Middle frontal gyrus (tissue), 1 donor: ENCODE measurements at regions not wholly inside any gene's neighbourhood (a gene's known extent, or its start where the extent isn't known, plus 50 kb on each side); places are given as distances from the start of the nearest gene placed in this dataset.
"Not testable (repeated sequence)": the region's sequence is repeated elsewhere in the genome, so short reads cannot be mapped to it uniquely, and the experiment has no call there.

Experiments used
- DNase-seq: peaks from one replicate; pipeline ENCODE4 v3.0.0-alpha.2; 2015; ENCODE audit warnings: low spot score; ENCODE audit errors: extremely low spot score

DNA sequence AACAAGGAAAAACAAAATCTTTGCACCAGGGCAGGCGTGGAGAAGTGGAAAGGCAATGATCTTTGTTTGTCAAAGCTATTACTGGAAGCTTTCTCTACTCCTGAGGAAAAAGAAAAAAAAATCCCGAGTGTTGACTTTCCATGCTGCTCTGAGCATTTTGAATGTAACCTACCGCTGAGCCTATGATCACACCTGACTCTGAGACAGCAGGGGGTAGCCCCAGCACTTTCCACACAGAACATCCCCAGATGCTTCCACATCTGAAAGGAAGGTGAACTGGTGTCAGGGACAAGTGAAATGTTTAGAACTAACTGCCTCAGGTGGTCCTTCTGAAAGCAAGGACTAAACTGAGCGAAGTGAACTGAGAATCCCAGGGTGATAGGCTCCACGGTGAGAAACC, 1315.1 kb upstream of the DDX18 start:
- no peak for DNase-seq

DNA sequence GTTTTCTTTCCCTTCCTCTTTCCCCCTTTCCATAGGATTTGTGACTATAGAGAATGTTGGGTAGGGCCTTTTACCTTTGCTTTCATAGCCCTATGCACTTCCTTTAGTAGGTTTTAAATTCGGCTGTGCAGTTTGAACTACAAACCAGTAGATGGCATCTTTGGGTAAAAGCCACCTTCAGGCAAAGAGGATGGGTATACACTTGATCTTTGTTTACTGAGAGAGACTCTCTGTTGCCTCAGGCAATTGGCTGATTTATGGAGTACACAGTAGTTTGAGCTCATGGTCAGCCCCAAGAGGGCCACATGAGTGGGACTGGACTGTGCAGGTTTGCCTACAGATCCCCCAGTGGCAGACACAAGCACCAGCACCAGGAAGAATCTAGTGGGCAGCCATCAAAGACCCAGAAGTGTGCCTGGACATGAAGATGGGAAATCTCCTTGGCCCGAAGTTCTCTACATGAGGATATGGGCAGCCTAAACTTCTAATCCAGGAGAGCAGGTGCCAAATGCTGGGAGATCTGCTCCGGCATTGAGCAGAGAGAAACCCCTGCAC, 1304.3 kb upstream of the DDX18 start:
- no peak for DNase-seq

DNA sequence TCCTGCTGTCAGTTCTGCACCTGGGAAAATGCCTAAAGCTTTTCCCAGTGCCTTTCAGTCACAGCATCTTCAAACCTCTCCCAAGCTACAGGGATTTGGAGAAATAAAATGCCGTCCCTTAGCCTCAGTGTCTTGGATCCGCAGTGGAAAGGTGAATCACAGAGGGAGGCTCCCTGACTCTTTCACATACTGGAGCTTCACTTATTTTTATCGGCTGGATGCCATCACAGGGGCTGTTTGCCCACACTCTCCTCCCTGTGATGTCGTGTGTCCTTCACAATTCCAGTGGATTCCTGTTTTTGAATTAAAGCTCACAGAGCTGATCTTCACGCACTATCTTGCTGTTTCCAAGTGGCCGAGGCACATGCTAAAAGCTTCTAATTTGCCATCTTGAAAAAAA, 1303.1 kb upstream of the DDX18 start:
- DNase-seq = no peak

DNA sequence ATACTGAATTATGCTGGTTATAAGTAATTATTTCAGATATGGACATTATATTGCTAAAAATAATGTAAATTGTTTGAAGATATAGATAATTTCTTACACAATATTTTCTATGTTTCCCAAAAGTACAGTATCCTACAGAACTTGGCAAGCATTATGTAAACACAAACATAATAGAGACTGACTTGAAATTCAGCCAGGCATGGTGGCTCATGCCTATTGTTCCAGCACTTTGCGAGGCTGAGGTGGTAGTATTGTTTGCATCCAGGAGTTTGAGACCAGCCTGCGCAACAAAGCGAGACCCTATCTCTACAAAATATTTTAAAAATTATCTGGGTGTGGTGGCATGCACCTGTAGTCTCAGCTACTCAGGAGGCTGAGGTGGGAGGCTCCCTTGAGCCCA, 1300.5 kb upstream of the DDX18 start:
- no peak for DNase-seq

DNA sequence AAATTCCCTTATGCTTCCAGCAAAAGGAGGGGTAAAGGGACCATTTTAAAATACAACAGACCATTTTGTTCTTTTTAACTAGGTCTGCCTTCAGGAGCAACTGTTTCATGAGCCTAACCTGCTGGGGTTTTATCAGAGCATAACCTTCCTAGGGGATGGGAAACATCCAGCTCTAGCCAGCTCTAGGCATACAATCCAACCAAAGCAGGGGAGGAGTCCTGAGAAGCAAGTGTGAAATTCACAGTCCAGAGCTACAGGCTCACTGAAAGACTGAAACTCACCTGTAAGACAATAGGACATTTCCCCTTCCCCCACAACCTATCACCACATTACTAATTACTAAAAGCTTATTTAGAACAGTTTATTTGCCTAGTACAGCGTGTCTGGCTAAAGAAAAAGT, 1296.6 kb upstream of the DDX18 start:
- no peak for DNase-seq

DNA sequence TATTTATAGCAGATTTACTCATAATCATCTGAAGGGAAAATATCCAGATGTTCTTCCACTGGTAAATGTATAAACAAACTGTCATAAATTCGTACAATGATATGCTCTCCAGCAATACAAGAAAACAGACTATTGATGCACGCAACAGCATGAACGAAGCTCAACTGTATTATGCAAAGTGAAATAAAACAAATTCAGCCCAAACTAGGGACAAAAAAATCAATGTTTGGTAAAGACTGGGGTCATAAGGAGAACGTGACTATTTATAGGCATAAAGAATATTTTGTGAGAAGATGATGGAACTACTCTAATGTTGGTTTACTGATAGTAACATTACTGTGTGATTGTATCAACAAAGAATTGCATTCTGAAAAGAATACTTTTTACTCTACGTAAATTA, 1276.7 kb upstream of the DDX18 start:
- no peak for DNase-seq

DNA sequence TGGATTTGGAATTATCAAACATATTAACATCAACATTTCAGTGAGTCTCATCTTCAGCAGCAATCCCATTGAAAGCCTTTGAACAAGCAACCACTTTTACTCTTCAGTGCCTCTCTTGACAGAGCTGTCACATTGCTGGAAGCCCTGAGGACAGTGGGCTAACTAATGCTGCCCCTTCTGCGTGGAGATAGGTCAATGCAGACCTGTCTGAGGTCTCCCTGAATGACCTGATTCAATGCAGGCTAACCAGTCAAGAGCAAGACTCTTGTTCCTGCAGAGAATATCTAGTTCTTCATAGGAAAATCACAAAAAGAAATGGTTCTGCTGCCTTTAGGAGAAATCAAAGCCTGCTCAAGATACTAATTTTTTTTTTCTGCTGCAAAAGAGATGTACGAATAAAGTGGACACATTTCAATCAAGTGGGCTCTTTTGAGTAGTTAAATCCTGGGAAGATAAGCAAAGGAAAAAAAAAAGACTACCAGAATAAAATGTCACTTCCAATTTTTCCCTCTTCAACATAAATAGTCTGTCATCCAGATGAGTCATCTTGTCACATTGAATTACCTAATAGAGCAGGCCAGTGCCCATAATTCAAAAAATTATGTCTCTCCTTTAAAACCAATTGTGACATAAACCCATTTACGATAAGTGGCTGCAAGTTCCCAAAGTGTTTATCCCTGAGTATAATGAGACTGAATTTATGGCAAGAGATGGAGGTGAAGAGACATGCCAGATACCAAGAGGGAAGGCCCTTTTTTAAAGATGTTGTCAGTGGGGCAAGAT, 1269.0 kb upstream of the DDX18 start:
- no peak for DNase-seq

DNA sequence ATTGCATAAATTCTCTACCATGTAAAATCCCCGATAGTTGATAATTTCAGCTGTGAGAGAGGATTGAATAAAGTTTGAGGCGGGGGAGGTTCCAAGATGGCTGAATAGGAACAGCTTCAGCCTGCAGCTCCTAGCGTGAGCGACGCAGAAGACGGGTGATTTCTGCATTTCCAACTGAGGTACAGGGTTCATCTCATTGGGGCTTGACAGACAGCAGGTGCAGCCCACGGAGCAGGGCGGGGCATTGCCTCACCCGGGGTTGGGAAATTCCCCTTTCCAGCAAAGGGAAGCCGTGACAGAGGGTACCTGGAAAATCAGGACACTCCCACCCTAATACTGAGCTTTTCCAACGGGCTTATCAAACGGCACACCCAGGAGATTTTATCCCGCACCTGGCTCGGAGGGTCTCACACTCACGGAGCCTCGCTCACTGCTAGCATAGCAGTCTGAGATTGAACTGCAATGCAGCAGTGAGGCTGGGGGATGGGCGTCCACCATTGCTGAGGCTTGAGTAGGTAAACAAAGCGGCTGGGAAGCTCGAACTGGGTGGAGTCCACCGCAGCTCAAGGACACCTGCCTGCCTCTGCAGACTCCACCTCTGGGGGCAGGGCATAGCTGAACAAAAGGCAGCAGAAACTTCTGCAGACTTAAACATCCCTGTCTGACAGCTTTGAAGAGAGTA, 1261.6 kb upstream of the DDX18 start:
- DNase-seq = not testable (repeated sequence)

DNA sequence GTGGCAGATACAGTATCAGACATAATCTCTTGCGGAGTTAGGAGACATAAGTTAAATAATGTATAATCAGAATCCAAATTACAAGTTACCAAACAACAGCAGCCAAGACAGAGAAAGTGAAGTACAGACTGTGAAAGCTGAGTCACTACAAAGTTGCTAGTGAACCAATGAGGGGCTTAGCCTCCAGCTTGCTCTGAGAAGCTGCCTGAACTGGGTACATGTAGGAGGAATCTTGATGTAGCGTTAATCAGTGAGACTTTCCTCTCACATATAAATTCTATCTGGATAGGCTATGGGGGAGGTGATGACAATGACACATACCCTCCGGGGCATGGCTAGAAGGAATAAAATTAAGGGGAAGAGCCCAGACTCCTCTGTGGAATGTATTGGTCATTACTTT, 1234.3 kb upstream of the DDX18 start:
- DNase-seq = no peak

DNA sequence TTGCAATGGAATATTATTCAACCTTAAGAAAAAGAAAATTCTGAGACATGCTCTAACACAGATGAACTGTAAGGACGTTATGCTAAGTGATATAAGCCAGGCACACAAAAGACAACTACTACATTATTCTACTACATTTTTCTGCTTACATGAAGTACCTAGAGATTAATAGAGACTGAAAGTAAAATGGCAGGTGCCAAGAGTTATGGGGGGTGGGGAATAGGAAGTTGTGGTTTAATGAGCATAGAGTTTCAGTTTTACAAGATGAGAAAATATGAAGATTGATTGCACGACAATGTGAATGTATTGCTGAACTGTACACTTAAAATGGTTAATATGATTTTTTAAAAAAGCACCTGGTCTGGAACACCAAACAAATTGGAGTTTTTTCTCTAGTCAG, 1231.6 kb upstream of the DDX18 start:
- DNase-seq = no peak

DNA sequence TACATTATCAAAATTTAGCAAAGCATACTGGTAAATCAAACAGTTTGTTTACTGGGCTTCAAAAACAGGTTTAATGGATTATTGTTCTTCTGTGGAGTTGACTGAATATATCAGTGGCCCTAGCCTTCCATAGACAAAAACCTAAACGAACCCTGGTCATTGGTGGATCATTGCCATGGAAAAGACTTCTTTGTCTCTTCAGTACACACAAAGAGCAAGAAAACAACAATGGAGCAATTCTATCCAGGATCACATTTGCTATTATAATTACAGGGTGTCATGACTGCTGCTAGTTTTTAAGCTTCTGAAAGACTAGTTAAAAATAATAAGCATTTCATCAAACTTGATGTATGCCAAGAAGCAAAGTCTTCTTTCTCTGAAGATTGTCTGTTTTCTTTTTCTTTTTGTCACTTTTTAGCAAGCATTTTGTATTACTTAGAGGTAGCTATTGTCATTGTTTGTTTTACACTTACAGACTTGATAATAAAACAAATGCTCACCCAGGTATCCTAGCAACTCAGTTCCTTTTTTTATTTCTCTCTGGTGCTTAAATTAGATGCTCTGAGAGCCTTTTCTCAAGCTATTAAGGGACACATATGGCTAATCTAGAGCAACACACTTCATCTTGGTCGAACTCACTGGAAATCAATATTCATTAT, 1228.7 kb upstream of the DDX18 start:
- no peak for DNase-seq

DNA sequence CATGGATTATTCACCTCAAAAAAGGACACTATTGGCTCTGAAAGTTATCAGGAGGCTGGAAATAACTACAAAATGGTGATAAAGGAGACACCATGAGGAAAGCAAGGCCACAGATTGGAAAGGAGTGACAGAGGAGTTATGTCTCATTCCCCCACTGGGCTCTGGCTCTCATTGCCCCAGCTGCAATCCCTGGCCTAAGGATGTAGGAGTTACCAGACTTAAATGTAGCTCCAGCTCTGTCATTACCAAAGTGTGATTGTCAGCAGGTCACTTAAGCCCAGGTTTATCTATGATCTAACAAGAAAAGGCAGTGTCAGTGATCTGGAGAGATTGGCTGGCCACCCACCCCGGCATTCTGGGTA, 1228.2 kb upstream of the DDX18 start:
- no peak for DNase-seq
